ENCODE measurements at regions not wholly inside any gene's neighbourhood (a gene's known extent, or its start where the extent isn't known, plus 50 kb on each side); places are given as distances from the start of the nearest gene placed in this dataset.
"Not testable (repeated sequence)": the region's sequence is repeated elsewhere in the genome, so short reads cannot be mapped to it uniquely, and the experiment has no call there.

- no peak for DNase-seq
These were observed 442.6 kb upstream of the RGMB start for GRCh38 chr5:98330871-98331270.

DNA sequence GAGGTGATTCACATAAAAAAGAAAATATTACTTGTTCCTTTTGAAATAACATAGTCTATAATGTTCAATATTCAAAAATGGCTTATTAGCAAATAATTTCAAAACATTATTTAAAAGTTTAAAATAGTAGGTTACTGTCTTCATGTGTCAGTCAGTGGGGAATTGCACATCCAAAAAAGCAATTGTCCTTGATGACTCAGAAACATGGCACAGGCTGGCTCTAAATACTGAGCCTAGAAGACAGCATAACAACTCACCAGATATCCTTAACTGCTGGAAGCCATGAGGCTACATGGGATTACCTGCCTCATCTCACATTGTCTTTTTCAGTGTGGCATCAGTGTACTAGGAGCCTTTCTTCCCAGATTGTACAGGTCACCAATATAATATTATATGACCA lies 439.5 kb upstream of the RGMB start:
- DNase-seq: no peak

DNA sequence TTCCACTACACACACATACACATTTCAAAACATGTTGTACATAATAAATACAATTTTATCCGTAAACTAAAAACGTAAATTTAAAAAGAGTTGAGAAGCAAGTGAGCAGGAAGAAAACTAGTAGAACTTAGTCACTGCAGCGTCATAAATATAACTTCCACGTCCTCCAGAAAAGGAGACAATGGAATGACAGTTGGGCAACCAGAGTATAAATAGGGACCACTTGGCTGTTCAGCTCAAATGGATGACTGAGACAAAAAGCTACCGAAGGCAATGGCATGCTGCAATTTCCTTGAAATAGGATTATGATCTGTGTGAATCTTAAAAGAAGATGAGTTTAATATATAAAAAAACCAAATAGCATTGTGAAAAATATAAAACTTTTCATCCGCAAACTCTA lies 438.5 kb upstream of the RGMB start:
- DNase-seq: no peak

DNA sequence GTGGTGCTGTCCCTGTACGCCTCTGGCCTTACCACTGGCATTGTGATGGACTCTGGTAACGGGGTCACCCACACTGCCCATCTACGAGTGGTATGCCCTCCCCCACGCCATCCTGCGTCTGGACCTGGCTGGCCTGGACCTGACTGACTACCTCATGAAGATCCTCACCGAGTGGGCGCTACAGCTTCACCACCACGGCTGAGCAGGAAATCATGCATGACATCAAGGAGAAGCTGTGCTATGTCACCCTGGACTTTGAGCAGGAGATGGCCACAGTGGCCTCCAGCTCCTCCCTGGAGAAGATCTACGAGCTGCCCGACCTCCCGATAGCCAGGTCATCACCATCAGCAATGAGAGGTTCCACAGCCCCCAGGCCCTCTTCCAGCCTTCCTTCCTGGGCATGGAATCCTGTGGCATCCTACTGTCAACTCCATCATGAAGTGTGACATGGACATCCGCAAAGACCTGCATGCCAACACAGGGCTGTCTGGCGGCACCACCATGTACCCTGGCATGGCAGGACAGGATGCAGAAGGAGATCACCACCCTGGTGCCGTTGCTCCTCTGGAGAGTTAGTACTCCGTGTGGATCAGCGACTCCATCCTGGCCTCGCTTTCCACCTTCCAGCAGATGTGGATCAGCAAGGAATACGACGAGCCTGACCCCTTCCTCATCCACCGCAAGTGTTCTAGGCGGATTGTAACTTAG lies 434.2 kb upstream of the RGMB start:
- no peak for DNase-seq

GRCh38 chr5:98341038-98342032 lies 432.1 kb upstream of the RGMB start:
- no peak for DNase-seq

DNA sequence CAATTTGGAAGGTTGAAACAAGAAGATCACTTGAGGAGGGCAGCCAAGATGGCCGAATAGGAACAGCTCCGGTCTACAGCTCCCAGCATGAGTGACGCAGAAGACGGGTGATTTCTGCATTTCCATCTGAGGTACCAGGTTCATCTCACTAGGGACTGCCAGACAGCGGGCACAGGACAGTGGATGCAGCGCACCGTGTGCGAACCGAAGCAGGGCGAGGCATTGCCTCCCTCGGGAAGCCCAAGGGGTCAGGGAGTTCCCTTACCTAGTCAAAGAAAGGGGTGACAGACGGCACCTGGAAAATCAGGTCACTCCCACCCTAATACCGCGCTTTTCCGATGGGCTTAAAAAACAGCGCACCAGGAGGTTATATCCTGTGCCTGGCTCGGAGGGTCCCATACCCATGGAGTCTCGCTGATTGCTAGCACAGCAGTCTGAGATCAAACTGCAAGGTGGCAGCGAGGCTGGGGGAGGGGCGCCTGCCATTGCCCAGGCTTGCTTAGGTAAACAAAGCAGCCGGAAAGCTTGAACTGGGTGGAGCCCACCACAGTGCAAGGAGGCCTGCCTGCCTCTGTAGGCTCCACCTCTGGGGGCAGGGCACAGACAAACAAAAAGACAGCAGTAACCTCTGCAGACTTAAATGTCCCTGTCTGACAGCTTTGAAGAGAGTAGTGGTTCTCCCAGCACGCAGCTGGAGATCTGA lies 430.4 kb upstream of the RGMB start:
- DNase-seq: not testable (repeated sequence)

DNA sequence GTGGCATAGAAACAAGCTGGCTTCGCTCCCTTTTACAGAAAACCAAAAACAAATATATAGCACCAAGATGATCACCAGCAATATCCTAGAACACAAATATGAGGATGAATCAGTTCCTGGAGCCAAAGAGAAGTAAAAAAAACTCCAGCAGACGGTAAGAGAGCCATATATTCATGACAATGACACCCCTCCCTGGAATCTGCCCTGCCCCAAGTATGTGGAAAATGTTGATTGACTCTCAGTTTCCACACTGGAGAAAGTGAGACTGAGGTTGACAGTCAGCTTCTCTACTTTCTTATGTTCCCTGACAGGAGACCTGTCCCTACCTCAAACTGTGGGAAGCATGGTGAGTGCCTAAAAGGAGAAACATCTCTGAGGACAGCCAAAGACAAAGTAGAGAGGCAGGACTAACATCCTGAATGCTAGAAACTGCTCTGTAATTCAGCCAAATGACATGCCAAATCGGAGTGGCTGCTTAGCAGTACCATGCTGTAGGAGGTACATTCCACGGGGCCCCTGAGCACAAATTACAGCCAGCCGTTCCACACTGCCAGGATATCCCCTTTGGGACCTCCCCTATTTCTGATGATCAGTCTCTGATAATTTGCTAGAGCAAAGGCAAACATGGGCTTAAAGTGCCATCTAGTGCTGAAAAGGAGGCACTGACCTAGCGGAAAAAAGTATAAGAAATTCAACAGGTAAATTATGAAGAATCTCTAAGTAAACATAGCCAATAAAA lies 424.0 kb upstream of the RGMB start:
- no peak for DNase-seq

DNA sequence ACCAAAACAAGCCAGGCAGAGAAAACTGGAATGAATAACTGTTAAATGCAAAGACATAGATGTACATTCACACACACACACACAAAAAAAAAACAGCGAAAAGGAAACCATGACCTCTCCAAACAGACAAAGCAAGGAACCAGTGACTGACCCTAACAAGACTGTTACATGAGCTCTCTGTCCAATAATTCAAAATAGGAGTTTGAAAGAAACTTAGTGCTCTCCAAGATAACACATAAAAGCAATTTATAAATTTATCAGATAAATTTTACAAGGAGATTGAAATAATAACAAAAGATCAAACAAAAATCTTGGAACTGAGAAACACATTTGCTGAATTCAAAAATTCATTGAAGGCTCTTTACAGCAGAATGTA lies 423.5 kb upstream of the RGMB start:
- no peak for DNase-seq

DNA sequence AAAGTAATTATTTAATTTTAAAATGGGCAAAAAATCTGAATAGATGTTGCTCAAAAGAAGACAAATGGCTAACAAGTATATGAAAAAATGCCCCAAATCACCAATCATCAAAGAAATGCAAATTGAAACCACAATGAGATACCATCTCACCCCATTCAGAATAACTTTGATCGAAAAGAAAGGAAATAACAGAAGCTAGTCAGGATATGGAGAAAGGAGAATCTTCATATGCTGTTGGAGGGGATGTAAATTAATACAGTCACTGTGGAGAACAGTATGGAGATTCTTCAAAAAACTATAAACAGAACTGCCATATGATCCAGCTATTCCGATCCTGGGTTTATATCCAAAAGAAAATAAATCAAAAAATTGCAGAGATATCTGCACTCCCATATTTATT lies 418.5 kb upstream of the RGMB start:
- DNase-seq: no peak

GRCh38 chr5:98360548-98360947 lies 412.9 kb upstream of the RGMB start:
- no peak for DNase-seq

DNA sequence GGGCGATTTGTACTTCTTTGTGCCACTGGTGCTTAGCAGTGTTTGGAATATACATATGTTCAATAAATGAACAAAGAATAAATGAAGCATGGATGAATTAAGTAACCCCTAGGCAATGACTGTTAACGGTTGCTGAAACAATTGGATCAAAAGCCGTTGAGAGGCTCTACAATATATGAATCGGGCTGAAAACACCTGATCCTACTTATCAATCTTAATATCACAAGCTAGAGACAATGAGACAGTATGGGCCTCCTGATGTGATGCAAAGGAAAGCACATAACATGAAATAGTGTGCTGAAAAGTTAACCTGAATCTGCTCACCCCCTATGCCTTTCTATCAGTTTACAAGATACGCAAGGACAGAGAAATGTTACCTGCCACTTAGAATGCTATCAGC lies 410.3 kb upstream of the RGMB start:
- no peak for DNase-seq

DNA sequence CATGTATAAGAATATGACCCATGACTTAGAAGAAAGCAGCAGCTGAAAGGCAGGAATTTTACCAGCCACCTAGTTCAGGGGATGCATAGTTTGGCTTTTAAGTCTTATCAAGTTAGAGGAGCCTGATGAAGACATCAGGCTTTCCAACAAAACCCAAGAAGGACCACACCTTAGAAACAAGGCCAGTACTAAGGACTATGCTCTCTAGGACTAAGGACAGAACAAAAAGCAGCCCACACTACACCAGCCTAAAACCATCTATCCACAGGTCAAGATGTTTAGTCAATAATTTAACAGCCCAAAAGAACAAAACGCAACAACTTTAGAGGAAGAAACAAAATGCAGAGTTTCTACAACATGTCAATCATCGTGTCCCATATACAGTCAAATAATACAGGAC lies 408.9 kb upstream of the RGMB start:
- DNase-seq: no peak

GRCh38 chr5:98365126-98365525 lies 408.3 kb upstream of the RGMB start:
- no peak for DNase-seq

DNA sequence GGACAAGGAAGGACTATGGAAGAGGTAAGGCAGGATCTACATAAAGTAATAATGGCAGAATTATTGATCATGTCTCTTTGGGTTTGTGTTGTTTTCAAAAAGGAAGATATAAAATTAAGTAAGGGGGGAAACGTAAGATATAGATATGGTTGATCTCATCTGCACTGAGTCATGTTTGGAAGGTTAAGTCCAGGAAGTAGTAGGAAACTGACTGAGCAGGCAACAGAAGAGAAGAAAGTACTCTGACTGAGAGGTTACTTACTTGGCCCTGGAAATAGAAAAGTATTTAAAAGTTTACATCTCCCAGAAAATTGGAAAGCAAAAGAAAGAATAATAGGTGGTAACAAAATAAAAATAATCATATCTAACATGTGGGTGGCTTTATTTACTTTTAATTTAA lies 405.3 kb upstream of the RGMB start:
- DNase-seq: no peak

DNA sequence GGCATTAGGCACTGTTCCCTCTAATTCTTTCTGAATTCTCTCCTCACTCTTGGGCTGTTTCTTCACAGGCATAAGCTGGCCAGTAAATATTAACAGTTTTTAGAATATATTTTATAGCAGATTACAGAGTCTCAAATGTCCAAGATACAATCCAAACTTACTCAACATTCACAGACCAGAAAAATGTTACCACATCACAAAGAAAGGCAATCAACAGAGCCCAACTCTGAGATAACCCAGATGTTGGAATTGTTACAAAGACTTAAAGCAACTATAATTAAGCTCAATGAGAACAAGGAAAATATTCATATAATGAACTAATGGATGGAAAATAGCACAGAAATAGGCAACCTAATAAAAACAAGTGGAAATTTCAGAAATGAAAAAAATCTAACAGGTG lies 401.1 kb upstream of the RGMB start:
- no peak for DNase-seq

DNA sequence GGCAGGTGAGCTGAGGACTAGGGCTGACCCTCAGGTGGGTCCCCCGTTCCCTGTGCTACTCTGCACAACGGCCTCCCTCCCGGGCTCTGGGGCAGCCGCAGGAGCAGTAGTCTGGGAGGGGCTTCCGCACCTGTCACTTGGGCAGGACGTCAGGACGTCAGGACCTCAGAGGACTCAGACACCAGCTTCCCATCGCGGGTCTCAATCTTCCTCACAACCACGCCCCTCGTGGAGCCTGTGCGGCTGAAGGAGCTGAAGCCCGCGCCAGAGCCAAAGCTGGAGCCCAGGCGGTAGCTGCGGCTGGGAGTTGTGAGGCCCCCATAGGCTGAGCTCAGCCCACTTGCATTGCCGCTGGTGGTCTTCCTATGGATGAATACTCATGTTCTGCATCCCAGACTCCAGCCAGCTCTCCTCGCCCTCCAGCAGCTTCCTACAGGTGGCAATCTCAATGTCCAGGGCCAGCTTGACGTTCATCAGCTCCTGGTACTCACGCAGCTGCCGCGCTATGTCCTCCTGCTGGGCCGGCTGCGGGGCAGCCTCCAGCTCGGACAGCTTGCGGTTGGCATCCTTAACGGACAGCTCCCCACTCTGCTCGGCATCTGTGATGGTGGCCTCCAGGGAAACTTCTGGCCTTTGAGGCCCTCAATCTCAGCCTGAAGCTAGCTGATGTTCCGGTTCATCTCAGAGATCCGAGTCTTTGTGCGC lies 381.4 kb upstream of the RGMB start:
- DNase-seq: no peak

GRCh38 chr5:98393205-98393604 lies 380.3 kb upstream of the RGMB start:
- DNase-seq: not testable (repeated sequence)

DNA sequence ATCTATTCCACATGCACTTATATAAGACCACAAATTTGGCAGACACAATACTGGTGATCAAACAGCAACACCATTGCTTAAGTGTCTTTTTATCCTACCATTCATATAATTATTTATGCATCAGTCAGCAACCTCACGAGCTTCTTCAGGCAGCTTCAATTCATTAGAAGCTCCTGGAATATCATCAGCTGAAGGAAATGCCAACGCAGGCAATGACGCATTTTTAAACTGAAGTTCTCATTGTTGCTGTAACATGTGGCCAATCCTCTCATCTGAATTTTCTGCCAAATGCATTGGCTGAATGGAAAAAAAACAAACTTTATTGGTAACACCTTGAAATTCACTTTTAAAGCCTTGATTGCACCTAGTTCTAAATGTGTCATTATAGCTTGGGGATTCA lies 376.4 kb upstream of the RGMB start:
- no peak for DNase-seq

DNA sequence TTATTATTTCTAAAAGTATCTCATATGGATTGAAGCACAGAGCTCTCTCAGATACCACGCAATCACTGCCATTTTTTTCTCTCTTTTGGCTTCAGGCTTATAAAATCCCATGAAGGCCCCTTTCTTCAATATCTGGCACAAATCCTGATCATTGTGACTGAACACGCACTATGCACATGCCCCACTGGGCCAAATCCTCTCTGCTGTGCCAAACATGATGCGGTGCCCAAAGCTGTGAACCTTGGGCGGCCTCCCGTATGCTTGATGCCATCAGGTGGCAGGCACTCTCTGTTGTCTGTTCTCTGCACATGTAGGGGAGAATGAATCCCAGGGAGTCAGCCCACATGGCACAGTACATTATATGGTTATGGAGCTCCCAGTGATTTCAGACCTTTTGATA lies 375.0 kb upstream of the RGMB start:
- no peak for DNase-seq

DNA sequence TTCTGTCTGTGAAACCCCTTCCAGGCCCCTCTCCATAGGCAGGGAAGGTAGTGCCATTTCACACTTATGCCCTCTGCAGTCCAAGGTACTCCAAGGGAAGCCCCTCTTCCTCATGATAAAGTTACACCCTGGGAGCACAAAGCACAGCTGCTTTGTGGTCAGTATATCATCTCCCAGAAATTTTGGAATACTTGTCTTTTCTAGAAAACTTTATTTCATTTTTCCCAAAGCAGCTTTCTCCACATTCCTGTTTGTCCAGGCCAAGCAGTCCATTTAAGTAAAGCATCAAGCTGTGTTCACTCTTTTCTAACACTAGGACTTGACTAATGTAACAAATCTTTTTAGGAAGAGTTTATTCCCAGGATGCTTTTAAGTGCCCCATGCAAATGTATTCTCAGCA lies 371.8 kb upstream of the RGMB start:
- no peak for DNase-seq

DNA sequence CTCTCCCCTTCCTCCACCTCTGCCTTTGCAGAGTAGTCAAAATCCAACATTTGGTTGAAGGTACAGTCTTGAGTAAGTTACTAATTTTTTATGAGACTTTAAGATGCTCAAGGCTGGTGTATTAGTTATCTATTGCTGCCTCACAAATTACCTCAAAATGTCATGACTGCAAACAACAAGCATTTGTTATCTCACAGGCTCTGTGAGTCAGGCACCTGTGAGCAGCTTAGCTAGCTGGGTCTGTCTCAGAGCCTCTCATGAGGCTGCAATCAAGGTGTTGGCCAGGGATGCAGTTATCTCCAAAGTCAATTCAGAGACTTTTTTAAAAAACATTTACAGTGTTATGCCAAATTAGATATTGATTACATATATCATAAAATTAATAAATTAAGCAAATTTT lies 371.3 kb upstream of the RGMB start:
- no peak for DNase-seq

- no peak for DNase-seq
These were observed 370.3 kb upstream of the RGMB start for GRCh38 chr5:98403131-98403530.
